Activated naive CD8-positive, alpha-beta T cell treated with anti-CD3 and anti-CD28 coated beads for 36 hours (primary cell): ENCODE measurements at regions not wholly inside any gene's neighbourhood (a gene's known extent, or its start where the extent isn't known, plus 50 kb on each side); places are given as distances from the start of the nearest gene placed in this dataset.
A peak's percentile ranks its signal among the peaks of the same experiment; 100 is the strongest.

ENCODE experiments used
- DNase-seq: peaks from one replicate; pipeline ENCODE4 v3.0.0; 2021
- H3K27ac Mint-ChIP-seq: one replicate; pipeline ENCODE4 v1.8.0; 2022; ENCODE audit warnings: mild to moderate bottlenecking, moderate library complexity, mixed read lengths
- H3K27me3 Mint-ChIP-seq: one replicate; pipeline ENCODE4 v1.8.0; 2022; ENCODE audit warnings: mild to moderate bottlenecking, mixed read lengths
- H3K36me3 Mint-ChIP-seq: one replicate; pipeline ENCODE4 v1.8.0; 2021; ENCODE audit warnings: mild to moderate bottlenecking, mixed read lengths
- H3K4me1 Mint-ChIP-seq: one replicate; pipeline ENCODE4 v1.8.0; 2021; ENCODE audit warnings: mixed read lengths
- H3K4me3 Mint-ChIP-seq: one replicate; pipeline ENCODE4 v1.8.0; 2022; ENCODE audit warnings: mild to moderate bottlenecking, moderate library complexity, mixed read lengths
- H3K9me3 Mint-ChIP-seq: one replicate; pipeline ENCODE4 v1.8.0; 2022; ENCODE audit warnings: mixed read lengths

DNA sequence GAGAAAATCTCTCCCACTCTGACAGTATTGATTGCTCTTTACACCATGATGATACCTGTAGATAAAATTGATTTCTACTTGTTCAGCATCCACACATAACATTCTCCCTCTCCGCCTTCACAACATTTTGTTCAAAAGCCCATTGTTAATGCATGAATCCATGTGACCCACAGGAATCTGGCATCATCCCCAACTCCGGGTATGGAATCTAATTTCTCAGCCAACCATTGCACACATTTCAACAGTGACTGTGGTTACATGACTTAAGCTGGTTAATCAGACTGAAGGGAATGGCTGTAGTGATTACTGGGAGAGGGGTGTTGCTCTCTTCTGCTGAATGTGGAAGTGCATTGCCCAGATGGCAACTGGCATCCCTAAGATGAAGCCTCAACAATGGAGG, 161.4 kb upstream of the C16orf82 start:
- no peak for DNase-seq
- H3K36me3 Mint-ChIP-seq, result no peaks in the 10 kb centered on the region

GRCh38 chr16:26909623-26910022, 157.1 kb upstream of the C16orf82 start:
- no peaks in the 10 kb centered on the region for H3K4me1 Mint-ChIP-seq
- no peaks in the 10 kb centered on the region for H3K36me3 Mint-ChIP-seq
- no peak overlapping the region for H3K4me3 Mint-ChIP-seq
- no peak for DNase-seq
- peaks cover 6% of the 10 kb centered on the region for H3K27me3 Mint-ChIP-seq
- H3K9me3 Mint-ChIP-seq, result no peaks in the 10 kb centered on the region
- no peak overlapping the region for H3K27ac Mint-ChIP-seq

More for the DNA sequence above, 161.4 kb upstream of the C16orf82 start:
- no peaks in the 10 kb centered on the region for H3K9me3 Mint-ChIP-seq
- H3K27me3 Mint-ChIP-seq, result peaks cover 10% of the 10 kb centered on the region
- no peaks in the 10 kb centered on the region for H3K4me1 Mint-ChIP-seq
- H3K4me3 Mint-ChIP-seq, result no peak overlapping the region
- H3K27ac Mint-ChIP-seq, result no peak overlapping the region

DNA sequence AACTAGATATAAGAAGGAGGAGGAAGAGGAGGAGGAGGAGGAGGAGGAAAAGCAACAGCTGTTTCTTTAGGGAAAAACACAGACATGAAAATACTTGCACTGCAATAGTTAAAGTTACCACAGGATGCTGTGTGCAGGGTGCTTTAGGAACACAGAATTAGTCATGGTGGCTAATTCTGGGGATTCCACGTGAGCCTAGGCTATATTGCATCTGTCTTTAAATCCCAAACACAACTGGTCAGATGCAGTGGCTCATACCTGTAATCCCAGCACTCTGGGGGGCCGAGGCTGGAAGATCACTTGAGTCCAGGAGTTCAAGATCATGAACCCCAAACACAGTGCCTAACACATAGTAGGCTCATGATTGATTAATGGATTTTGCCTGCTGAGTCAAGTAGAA, 155.3 kb upstream of the C16orf82 start:
- H3K4me3 Mint-ChIP-seq, result no peak overlapping the region

GRCh38 chr16:26913851-26914250, 152.9 kb upstream of the C16orf82 start:
- H3K4me3 Mint-ChIP-seq, result no peak overlapping the region
- DNase-seq, result no peak
- H3K4me1 Mint-ChIP-seq, result no peaks in the 10 kb centered on the region
- no peaks in the 10 kb centered on the region for H3K9me3 Mint-ChIP-seq
- H3K27me3 Mint-ChIP-seq, result peaks cover 6% of the 10 kb centered on the region
- no peak overlapping the region for H3K27ac Mint-ChIP-seq
- no peaks in the 10 kb centered on the region for H3K36me3 Mint-ChIP-seq

More for the DNA sequence above, 155.3 kb upstream of the C16orf82 start:
- no peaks in the 10 kb centered on the region for H3K36me3 Mint-ChIP-seq
- peaks cover 6% of the 10 kb centered on the region for H3K27me3 Mint-ChIP-seq
- no peak for DNase-seq
- H3K4me1 Mint-ChIP-seq, result no peaks in the 10 kb centered on the region
- H3K27ac Mint-ChIP-seq, result no peak overlapping the region
- H3K9me3 Mint-ChIP-seq, result no peaks in the 10 kb centered on the region

GRCh38 chr16:26930786-26931581, 135.7 kb upstream of the C16orf82 start:
- no peak for DNase-seq
- Mint-ChIP-seq H3K9me3 (peaks cover 7% of the 10 kb centered on the region), H3K27ac (no peak overlapping the region), H3K4me1 (no peaks in the 10 kb centered on the region), H3K27me3 (peaks cover 8% of the 10 kb centered on the region), H3K36me3 (no peaks in the 10 kb centered on the region), H3K4me3 (no peak overlapping the region)

- Mint-ChIP-seq H3K4me1 (no peaks in the 10 kb centered on the region), H3K36me3 (no peaks in the 10 kb centered on the region), H3K4me3 (no peak overlapping the region), H3K9me3 (no peaks in the 10 kb centered on the region), H3K27me3 (peaks cover 8% of the 10 kb centered on the region), H3K27ac (no peak overlapping the region)
- no peak for DNase-seq
Observed at GRCh38 chr16:26950636-26951035, 116.1 kb upstream of the C16orf82 start.

DNA sequence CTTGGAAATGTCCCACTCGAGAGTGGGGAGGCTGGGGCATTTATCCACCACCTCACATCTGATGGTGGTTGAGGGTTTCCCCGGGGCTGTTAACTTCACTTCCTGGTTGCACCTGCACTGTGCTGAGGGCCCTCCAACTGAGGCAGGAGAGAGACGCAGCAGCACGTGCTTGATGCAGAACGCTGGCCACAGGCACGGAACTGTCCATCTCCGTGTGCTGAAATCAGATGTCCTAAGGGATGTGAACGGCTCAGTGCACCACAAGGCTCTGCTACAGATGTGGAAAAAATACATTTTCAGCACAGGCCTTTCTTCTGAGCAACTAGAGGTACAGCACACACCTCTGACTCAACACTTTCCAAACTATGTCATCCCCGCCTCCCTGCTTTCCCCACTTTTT, 114.8 kb upstream of the C16orf82 start:
- H3K4me3 Mint-ChIP-seq, result no peak overlapping the region
- H3K27me3 Mint-ChIP-seq, result peaks cover 8% of the 10 kb centered on the region
- H3K27ac Mint-ChIP-seq, result no peak overlapping the region
- no peak for DNase-seq
- no peaks in the 10 kb centered on the region for H3K9me3 Mint-ChIP-seq
- H3K36me3 Mint-ChIP-seq, result no peaks in the 10 kb centered on the region
- no peaks in the 10 kb centered on the region for H3K4me1 Mint-ChIP-seq

GRCh38 chr16:26952411-26952810, 114.3 kb upstream of the C16orf82 start:
- Mint-ChIP-seq H3K4me1 (no peaks in the 10 kb centered on the region), H3K36me3 (no peaks in the 10 kb centered on the region), H3K4me3 (no peak overlapping the region), H3K27ac (no peak overlapping the region), H3K9me3 (no peaks in the 10 kb centered on the region), H3K27me3 (peaks cover 8% of the 10 kb centered on the region)
- no peak for DNase-seq

DNA sequence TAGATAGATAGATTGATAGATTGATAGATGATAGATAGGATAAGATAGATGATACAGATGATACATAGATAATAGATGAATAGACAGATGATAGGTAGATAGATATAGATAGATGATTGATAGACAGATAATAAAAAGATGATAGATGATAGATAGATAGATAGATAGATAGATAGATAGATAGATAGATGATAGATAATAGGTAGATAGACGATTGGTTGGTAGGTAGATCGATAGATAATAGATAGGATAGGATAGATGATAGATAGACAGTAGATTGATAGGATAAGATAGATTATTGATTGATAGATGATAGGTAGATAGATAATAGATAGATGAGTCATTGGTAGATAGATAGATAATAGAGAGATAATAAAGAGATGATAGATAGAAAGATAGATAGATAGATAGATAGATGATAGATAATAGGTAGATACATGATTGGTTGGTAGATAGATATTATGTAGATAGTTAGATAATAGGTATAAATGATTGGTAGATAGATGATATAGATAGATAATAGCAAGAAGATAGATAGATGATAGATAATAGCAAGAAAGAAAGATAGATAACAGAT, 109.4 kb upstream of the C16orf82 start:
- Mint-ChIP-seq H3K9me3 (no peaks in the 10 kb centered on the region), H3K36me3 (no peaks in the 10 kb centered on the region), H3K27ac (no peak overlapping the region), H3K4me3 (no peak overlapping the region), H3K27me3 (no peaks in the 10 kb centered on the region), H3K4me1 (peaks cover 4% of the 10 kb centered on the region)
- DNase-seq, result no peak

DNA sequence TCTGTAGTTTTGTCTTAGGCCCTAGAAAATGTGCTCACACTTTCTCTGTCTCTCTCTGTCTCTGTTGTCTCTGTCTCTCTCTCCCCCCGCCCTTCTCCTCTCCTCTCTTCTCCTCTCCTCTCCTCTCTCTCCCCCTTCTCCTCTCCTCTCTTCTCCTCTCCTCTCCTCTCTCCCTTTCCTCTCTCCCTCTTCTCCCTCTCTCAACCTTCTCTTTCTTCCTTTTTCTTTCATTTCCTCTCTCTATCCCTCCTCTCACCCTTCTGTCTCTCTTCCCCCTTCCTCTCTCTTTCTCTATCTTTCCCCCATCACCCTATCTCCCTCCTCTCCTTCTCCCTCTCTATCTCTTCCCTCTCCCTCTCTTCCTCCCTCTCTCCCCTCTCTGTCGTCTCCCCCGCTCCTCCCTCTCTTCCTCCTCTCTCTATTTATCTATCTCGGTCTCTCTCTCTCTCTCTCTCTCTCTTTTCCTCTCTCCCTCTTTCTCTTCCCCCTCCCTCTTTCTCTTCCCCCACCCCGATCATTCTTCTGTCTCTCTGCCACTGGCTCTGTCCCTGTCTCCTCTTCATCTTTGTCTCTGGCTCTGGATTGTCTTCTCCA, 107.2 kb upstream of the C16orf82 start:
- Mint-ChIP-seq H3K27ac (no peak overlapping the region), H3K4me3 (no peak overlapping the region), H3K27me3 (no peaks in the 10 kb centered on the region), H3K36me3 (no peaks in the 10 kb centered on the region), H3K4me1 (peaks cover 4% of the 10 kb centered on the region), H3K9me3 (no peaks in the 10 kb centered on the region)
- DNase-seq, result no peak

DNA sequence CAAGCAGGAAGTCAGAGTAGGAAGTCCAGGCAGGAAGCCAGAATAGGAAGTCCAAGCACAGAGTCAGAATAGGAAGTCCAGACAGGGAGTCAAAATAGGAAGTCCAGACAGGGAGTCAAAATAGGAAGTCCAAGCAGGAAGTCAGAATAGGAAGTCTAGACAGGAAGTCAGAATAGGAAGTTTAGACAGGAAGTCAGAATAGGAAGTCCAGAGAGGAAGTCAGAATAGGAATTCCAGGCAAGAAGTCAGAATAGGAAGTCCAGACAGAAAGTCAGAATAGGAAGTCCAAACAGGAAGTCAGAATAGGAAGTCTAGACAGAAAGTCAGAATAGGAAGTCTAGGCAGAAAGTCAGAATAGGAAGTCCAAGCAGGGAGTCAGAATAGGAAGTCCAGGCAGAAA, 105.3 kb upstream of the C16orf82 start:
- Mint-ChIP-seq H3K36me3 (no peaks in the 10 kb centered on the region), H3K27me3 (no peaks in the 10 kb centered on the region), H3K4me1 (peaks cover 4% of the 10 kb centered on the region), H3K4me3 (no peak overlapping the region), H3K27ac (no peak overlapping the region), H3K9me3 (no peaks in the 10 kb centered on the region)
- no peak for DNase-seq

DNA sequence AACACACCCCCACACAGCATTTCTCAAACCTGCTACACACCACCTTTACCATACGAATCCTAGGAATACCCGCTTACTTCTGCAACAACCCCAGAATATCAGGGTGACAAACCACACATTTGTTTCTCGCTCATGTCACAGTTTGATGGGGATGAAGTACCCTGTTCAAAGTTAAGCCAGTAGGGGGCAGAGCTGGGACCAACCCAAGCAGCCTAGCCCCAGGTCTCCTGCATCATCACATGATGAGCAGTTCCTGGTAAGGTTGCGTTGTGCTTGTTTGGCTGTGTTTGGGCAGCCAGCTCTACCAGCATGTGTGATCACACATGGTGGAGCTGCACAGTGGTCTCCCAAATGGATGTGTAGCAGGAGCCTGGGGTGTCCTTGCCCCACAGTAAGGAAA, 103.6 kb upstream of the C16orf82 start:
- Mint-ChIP-seq H3K27me3 (no peaks in the 10 kb centered on the region), H3K9me3 (no peaks in the 10 kb centered on the region), H3K4me1 (peaks cover 4% of the 10 kb centered on the region), H3K4me3 (no peak overlapping the region), H3K36me3 (no peaks in the 10 kb centered on the region), H3K27ac (no peak overlapping the region)
- DNase-seq, result peak; percentile 6

DNA sequence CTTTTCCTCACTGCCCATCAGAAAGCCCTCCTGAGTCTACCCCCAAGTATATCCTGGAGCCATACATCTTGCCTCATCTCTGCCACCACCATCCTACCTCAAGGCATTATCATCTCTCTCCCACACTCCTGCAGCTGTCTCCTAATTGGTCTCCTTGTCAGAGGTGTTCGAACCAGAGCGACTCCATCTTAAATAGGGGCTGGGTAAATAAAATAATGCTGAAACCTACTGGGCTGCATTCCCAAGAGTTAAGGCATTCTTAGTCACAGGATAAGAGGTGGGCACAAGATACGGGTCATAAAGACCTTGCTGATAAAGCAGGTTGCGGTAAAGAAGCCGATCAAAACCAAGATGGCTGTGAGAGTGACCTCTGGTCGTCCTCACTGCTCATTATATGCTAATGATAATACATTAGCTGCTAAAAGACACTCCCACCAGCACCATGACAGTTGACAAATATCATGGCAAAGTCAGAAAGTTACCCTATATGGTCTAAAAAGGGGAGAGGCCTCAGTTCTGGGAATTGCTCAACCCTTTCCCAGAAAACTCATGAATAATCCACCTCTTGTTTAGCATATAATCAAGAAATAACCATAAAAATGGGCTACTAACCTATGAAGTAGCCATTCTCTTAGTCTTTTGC, 97.0 kb upstream of the C16orf82 start:
- no peaks in the 10 kb centered on the region for H3K9me3 Mint-ChIP-seq
- no peaks in the 10 kb centered on the region for H3K27me3 Mint-ChIP-seq
- no peak overlapping the region for H3K4me3 Mint-ChIP-seq
- no peak for DNase-seq
- H3K4me1 Mint-ChIP-seq, result no peaks in the 10 kb centered on the region
- no peak overlapping the region for H3K27ac Mint-ChIP-seq
- H3K36me3 Mint-ChIP-seq, result no peaks in the 10 kb centered on the region

- Mint-ChIP-seq H3K36me3 (no peaks in the 10 kb centered on the region), H3K27me3 (peaks cover 5% of the 10 kb centered on the region), H3K27ac (no peak overlapping the region), H3K9me3 (no peaks in the 10 kb centered on the region), H3K4me3 (no peak overlapping the region), H3K4me1 (no peaks in the 10 kb centered on the region)
- DNase-seq, result no peak
Observed at GRCh38 chr16:26970292-26970691, 96.4 kb upstream of the C16orf82 start.

DNA sequence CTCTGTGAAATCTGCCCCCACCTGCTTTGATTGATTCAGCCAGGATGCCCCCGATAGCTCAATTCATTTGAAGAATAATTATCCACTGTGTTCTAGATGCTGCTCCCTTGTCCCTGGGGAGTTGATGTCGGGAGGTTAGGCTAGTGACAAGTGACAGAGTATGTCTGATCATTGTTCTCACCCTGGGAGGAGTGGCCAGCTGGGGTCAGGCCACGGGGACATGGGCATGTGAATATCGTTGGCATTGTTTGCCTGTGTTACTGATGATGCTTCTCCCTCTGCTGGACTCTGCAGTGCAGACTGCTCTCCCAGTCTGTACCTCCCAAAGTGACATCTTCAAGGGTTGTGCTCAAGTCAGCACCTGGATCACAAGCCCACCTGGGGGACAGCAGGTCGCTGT, 89.9 kb upstream of the C16orf82 start:
- Mint-ChIP-seq H3K36me3 (no peaks in the 10 kb centered on the region), H3K4me3 (no peak overlapping the region), H3K9me3 (no peaks in the 10 kb centered on the region), H3K4me1 (no peaks in the 10 kb centered on the region), H3K27me3 (peaks cover 13% of the 10 kb centered on the region), H3K27ac (no peak overlapping the region)
- no peak for DNase-seq
